Right lobe of liver (tissue), 4 donors: ENCODE measurements at regions not wholly inside any gene's neighbourhood (a gene's known extent, or its start where the extent isn't known, plus 50 kb on each side); places are given as distances from the start of the nearest gene placed in this dataset.

Experiments used
- CTCF ChIP-seq, 4 donors: fragments of 200-600 bp in 3 of 4; fragments of 450-650 bp in 1 of 4; IDR thresholded peaks; one replicate each; pipeline versions ENCODE4 v1.5.1 to v1.8.0; 2016 to 2022; ENCODE audit warnings: antibody characterized with exemption in 4 of 4, mild to moderate bottlenecking in 2 of 4
- POLR2A ChIP-seq: fragments of 450-650 bp; IDR thresholded peaks from one replicate; pipeline ENCODE4 v1.6.1; 2017; ENCODE audit warnings: antibody characterized with exemption, mild to moderate bottlenecking
- donor health status: DM: no; HTN: no; CAD: no.
- donor health status: DM: no; HTN: no; CAD: no.
- donor health status: DM: no; HTN: yes; CAD: no.

- TF ChIP-seq CTCF (IDR thresholded peaks at IDR 0.05) (no peak), POLR2A (no peak)
Observed at GRCh38 chrX:77346859-77347258, 100.3 kb upstream of the FGF16 start.
